Stimulated activated CD4-positive, alpha-beta T cell treated with anti-CD3 and anti-CD28 coated beads, Interleukin-4, amount 100 ng/mL, for 24 hours (primary cell): ENCODE measurements at regions not wholly inside any gene's neighbourhood (a gene's known extent, or its start where the extent isn't known, plus 50 kb on each side); places are given as distances from the start of the nearest gene placed in this dataset.
"Not testable (repeated sequence)": the region's sequence is repeated elsewhere in the genome, so short reads cannot be mapped to it uniquely, and the experiment has no call there.

Experiments used
- DNase-seq: peaks from one replicate; pipeline ENCODE4 v3.0.0-alpha.2; 2020

GRCh38 chr10:10727411-10727810 is 290.3 kb upstream of the CELF2 start:
- not testable (repeated sequence) for DNase-seq

GRCh38 chr10:10727812-10728211 is 289.9 kb upstream of the CELF2 start:
- DNase-seq = no peak

GRCh38 chr10:10730471-10731043 is 287.1 kb upstream of the CELF2 start:
- no peak for DNase-seq

- DNase-seq = no peak
Observed at GRCh38 chr10:10731366-10731765, 286.3 kb upstream of the CELF2 start.

GRCh38 chr10:10734356-10735064 is 283.2 kb upstream of the CELF2 start:
- DNase-seq = no peak

GRCh38 chr10:10745291-10745690 is 272.4 kb upstream of the CELF2 start:
- no peak for DNase-seq

- DNase-seq = no peak
Observed at GRCh38 chr10:10755490-10755889, 262.2 kb upstream of the CELF2 start.

GRCh38 chr10:10758306-10758705 is 259.4 kb upstream of the CELF2 start:
- no peak for DNase-seq

- not testable (repeated sequence) for DNase-seq
Observed at GRCh38 chr10:10759806-10760205, 257.9 kb upstream of the CELF2 start.

GRCh38 chr10:10765017-10765416 is 252.7 kb upstream of the CELF2 start:
- DNase-seq = no peak

- DNase-seq = no peak
Observed at GRCh38 chr10:10772411-10772810, 245.3 kb upstream of the CELF2 start.

- no peak for DNase-seq
Observed at GRCh38 chr10:10772874-10773508, 244.7 kb upstream of the CELF2 start.

- no peak for DNase-seq
Observed at GRCh38 chr10:10774416-10774815, 243.3 kb upstream of the CELF2 start.

GRCh38 chr10:10776363-10776762 is 241.3 kb upstream of the CELF2 start:
- no peak for DNase-seq

- no peak for DNase-seq
Observed at GRCh38 chr10:10777279-10777678, 240.4 kb upstream of the CELF2 start.

GRCh38 chr10:10777723-10778122 is 239.9 kb upstream of the CELF2 start:
- DNase-seq = no peak

- DNase-seq = no peak
Observed at GRCh38 chr10:10778959-10779358, 238.7 kb upstream of the CELF2 start.

- DNase-seq = no peak
Observed at GRCh38 chr10:10779511-10779910, 238.2 kb upstream of the CELF2 start.

GRCh38 chr10:10780746-10781145 is 236.9 kb upstream of the CELF2 start:
- no peak for DNase-seq

- no peak for DNase-seq
Observed at GRCh38 chr10:10782603-10783002, 235.1 kb upstream of the CELF2 start.

- no peak for DNase-seq
Observed at GRCh38 chr10:10785627-10786026, 232.0 kb upstream of the CELF2 start.

- DNase-seq = no peak
Observed at GRCh38 chr10:10786109-10787090, 231.3 kb upstream of the CELF2 start.

GRCh38 chr10:10787586-10787985 is 230.1 kb upstream of the CELF2 start:
- no peak for DNase-seq
